LNCAP (cell line): ENCODE measurements at regions not wholly inside any gene's neighbourhood (a gene's known extent, or its start where the extent isn't known, plus 50 kb on each side); places are given as distances from the start of the nearest gene placed in this dataset.

Experiments
- CTCF ChIP-seq: fragments of 450-650 bp; IDR thresholded peaks from 2 replicates; pipeline ENCODE4 v1.5.1; 2017; ENCODE audit warnings: mild to moderate bottlenecking

- TF ChIP-seq CTCF: no peak
Measured at GRCh38 chr6:84514089-84514971, 250.1 kb downstream of the TBX18 start.

GRCh38 chr6:84512391-84512790 is 252.0 kb downstream of the TBX18 start:
- TF ChIP-seq CTCF: no peak

GRCh38 chr6:84511929-84512328 is 252.5 kb downstream of the TBX18 start:
- TF ChIP-seq CTCF: no peak

GRCh38 chr6:84508981-84509380 is 255.4 kb downstream of the TBX18 start:
- no peak for TF ChIP-seq CTCF

- TF ChIP-seq CTCF: no peak
Measured at GRCh38 chr6:84508334-84508733, 256.1 kb downstream of the TBX18 start.

GRCh38 chr6:84504025-84504424 is 260.4 kb downstream of the TBX18 start:
- no peak for TF ChIP-seq CTCF

GRCh38 chr6:84501315-84501714 is 263.1 kb downstream of the TBX18 start:
- no peak for TF ChIP-seq CTCF
